C4-2B (cell line): ENCODE measurements at regions not wholly inside any gene's neighbourhood (a gene's known extent, or its start where the extent isn't known, plus 50 kb on each side); places are given as distances from the start of the nearest gene placed in this dataset.

Experiments used
- H3K27ac ChIP-seq: fragments of 450-650 bp; 2 replicates; pipeline ENCODE4 v1.5.1; 2017
- ZFX ChIP-seq: fragments of 450-650 bp; IDR thresholded peaks from 2 replicates; pipeline ENCODE4 v1.6.1; 2017
- TF ChIP-seq, protein P1 (sequence below): fragments of 450-650 bp; conservative IDR thresholded peaks from 2 replicates; pipeline ENCODE4 v1.5.1; 2017; ENCODE audit warnings: mild to moderate bottlenecking

- TF ChIP-seq, protein P1, sequence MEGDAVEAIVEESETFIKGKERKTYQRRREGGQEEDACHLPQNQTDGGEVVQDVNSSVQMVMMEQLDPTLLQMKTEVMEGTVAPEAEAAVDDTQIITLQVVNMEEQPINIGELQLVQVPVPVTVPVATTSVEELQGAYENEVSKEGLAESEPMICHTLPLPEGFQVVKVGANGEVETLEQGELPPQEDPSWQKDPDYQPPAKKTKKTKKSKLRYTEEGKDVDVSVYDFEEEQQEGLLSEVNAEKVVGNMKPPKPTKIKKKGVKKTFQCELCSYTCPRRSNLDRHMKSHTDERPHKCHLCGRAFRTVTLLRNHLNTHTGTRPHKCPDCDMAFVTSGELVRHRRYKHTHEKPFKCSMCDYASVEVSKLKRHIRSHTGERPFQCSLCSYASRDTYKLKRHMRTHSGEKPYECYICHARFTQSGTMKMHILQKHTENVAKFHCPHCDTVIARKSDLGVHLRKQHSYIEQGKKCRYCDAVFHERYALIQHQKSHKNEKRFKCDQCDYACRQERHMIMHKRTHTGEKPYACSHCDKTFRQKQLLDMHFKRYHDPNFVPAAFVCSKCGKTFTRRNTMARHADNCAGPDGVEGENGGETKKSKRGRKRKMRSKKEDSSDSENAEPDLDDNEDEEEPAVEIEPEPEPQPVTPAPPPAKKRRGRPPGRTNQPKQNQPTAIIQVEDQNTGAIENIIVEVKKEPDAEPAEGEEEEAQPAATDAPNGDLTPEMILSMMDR: no peak
- no peak for TF ChIP-seq ZFX
- H3K27ac ChIP-seq: peak overlapping the region; percentile 27; the same call in 1 of the 2 replicates
Measured at GRCh38 chr15:29888646-29889045, 66.4 kb upstream of the TJP1 start.

DNA sequence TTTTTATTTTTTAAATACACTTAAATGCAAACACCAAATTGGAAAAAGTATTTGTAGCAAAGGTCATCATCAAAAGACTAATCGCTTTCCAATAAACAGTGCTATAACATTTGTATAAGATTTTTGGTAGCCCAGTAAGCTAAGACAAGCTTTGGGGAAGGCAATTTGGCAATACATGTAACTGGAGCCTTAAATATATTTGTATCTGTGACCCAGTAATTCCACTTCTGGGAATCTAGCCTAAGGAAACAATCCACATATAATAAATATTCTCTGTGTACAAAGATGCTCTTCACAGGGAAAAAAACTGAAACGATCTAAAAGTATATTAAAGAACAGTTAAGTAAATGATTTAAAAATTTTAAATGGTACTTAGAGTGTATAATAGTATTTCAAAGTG lies 65.5 kb upstream of the TJP1 start:
- TF ChIP-seq ZFX: no peak
- TF ChIP-seq, protein P1: no peak
- peak overlapping the region; percentile 39; the same call in 1 of the 2 replicates for H3K27ac ChIP-seq

DNA sequence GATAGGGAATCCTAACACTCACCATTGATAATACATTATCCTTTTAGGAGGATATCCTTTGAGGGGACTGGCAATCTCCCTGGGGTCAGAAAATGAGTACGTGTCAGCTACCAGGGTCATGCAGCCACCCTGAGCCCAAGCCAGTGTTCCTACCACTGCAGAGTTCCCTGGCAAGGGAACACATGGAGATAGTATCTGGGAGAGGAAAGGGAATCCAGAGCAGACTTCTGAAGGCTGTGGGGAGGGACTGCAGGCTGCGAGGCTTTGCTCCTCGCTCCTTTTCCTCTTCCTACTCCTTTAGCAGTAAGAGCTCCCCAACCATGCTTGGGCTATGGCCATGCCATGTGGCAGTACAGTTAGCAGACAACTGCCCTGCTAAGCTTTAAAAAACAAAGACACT lies 62.9 kb upstream of the TJP1 start:
- peak overlapping the region; percentile 39 for H3K27ac ChIP-seq
- TF ChIP-seq, protein P1: no peak
- TF ChIP-seq ZFX: no peak

GRCh38 chr15:29883126-29883525 lies 60.9 kb upstream of the TJP1 start:
- TF ChIP-seq ZFX: no peak
- TF ChIP-seq, protein P1: no peak
- no peak overlapping the region for H3K27ac ChIP-seq

GRCh38 chr15:29880886-29881285 lies 58.6 kb upstream of the TJP1 start:
- TF ChIP-seq ZFX: no peak
- TF ChIP-seq, protein P1: no peak
- H3K27ac ChIP-seq: no peak overlapping the region

- H3K27ac ChIP-seq: no peak overlapping the region
- TF ChIP-seq, protein P1: no peak
- no peak for TF ChIP-seq ZFX
Measured at GRCh38 chr15:29880341-29880740, 58.1 kb upstream of the TJP1 start.

DNA sequence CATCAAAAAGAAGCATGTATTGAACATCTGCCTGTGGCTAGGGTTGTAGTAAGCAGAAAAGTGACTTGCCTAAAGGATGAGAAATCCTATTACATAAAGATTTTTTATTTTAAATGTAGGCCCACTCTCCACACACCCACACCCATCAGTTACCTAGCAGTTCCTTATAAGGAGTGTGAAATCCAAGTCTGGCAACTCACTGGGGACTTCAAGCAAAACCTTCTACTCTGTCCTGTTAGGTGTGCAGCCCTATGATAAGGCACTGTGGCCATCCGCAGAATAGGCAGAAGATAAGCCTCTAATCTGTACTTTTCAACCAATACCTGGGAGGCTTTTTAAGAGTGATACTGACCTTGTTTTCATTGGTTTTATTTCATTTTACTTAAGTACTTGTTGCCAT lies 52.7 kb upstream of the TJP1 start:
- no peak overlapping the region for H3K27ac ChIP-seq
- TF ChIP-seq, protein P1: no peak
- TF ChIP-seq ZFX: no peak
